ENCODE measurements at regions not wholly inside any gene's neighbourhood (a gene's known extent, or its start where the extent isn't known, plus 50 kb on each side); places are given as distances from the start of the nearest gene placed in this dataset.
"Not testable (repeated sequence)": the region's sequence is repeated elsewhere in the genome, so short reads cannot be mapped to it uniquely, and the experiment has no call there.

DNA sequence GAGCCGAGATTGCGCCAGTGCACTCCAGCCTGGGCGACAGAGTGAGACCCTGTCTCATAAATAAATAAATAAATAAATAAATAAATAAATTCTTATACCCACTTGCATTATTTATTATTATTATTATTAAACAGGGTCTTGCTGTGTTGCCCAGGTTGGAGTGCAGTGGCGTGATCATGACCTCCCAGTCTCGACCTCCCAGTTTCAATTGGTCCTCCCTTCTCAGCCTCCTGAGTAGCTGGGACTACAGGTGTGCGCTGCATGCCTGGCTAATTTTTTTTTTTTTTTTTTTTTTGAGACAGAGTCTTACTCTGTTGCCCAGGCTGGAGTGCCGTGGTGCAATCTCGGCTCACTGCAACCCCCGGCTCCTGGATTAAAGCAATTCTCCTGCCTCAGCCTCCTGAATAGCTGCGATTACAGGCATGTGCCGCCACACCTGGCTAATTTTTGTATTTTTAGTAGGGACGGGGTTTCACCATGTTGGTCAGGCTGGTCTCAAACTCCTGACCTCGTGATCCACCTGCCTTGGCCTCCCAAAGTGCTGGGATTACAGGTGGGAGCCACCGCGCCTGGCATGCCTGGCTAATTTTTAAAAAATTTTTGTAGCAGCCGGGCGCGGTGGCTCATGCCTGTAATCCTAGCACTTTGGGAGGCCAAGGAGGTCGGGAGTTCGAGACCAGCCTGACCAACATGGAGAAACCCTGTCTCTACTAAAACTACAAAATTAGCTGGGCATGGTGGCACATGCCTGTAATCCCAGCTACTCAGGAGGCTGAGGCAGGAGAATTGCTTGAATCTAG lies 150.2 kb downstream of the SEC14L1 start:
- DNase-seq: not testable (repeated sequence)

DNA sequence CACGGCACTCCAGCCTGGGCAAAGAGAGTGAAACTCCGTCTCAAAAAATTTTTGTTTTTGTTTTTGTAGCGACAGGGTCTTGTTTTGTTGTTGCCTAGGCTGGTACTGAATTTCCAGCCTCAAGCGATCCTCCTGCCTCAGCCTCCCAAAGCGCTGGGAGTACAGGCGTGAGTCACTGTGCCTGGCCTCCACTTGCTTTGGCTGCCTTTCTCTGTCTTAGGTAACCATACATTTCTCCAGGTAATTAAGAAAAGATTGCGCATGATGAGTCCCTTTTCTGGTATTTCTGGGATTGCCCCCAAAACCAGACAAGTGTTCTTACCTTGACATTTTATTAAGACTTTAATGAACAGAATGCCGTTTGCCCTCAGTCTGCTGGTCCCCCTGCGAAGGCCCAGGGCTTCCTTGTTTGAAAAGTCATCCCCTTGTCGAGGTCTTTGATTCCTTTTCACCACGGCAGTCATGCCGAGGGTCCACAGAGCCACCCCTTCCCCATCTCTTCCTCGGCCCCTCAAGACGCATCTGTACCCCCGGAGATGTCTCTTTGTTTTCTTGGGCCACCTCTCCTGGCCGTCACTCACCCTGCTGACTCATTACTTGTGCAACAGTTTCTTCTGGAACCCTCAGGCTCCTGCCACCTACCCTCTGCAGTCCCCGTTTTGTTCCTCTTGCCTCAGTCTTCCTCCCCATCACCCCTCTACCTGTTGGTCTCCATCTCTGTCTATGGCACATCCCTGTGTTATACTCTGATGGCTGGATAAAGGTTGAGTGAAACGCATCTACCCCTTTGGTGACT lies 151.0 kb downstream of the SEC14L1 start:
- no peak for DNase-seq

DNA sequence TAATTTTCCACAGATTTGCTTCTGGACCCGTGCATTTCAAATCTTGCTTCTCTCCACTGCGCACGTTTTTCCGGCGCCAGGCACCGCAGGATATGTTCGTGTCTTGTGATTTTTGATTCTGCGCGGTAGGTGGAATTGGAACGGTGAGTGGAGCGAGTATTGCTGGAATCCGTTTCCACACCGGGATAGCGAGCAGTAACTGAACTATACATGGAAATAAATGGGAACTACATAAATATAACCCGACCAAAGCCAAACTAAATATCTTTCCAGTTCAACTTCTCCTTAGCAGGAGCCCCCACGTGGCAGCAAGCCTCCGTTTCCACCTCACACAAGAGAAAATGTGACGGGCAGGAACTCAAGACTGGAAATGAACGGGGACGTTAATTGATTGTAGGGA lies 154.0 kb downstream of the SEC14L1 start:
- DNase-seq: no peak

GRCh38 chr17:77295241-77295853 lies 154.6 kb downstream of the SEC14L1 start:
- no peak for DNase-seq

DNA sequence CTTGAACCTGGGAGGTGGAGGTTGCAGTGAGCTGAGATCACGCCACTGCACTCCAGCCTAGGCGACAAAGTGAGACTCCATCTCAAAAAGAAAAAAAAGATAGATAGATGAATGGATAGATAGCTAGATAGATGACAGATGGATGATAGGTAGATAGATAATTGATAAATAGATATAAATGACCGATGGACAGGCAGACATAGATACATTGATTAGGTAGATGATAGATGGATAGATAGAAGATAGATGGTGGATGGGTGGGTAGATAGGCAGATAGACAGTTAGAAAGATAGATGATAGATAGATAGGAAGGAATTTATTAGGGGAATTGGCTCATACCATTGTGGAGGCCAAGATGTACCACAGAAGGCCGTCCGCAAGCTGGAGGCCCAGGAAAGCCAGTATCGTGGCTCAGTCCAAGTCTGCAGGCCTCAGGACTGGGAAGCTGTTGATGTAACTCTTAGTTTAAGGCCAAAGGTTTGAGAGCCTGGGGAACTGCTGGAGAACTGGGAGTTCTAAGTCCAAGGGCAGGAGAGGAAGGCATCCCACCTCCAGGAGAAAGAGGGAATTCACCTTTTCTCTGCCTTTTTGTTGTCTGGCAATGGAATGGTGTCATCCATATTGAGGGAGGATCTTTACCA lies 156.1 kb downstream of the SEC14L1 start:
- no peak for DNase-seq

DNA sequence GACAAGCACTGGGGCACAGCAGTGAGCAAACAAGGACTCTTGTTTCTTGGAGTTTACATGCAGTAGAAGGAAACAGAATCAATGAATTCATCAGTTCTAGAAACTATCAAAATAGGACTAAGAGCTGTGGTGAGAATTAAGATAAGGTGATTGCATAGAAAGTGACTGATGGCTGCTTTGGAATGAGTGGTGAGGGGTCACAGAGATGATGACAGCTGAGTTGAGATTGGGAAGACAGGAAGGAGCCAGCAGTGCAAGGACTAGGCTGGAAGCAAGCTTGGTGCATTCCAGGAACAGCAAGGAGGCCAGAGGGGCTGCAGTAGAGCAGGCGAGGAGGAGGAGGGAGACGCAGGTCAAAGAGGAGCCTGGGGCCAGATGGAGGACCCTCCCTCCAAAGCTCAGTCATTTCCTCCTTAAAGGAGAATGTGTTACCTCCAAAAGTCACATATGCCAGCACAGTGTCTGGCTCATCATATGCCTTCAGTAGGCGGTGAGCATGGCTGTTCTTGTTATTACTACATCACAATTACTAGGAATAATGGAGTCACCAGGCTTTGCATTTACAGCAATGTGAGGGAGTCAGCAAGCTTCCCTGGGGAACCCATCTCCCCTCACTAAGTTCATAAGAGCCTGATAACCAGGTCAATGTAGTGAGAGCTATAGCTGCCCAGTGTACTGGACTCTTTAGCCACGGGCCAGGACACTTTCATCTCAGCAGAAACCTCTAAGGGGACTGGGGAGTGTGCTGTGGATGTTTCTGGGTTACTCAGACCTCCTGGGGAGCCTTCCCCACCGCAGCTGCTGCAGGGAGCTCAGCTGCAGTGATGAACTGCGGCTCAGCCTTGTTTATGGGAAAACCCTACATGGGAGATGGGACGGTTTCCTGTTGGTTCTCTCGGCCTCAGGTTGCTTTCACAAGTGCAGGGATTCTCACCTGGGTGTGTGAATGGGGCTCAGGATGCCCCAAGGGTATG lies 157.2 kb downstream of the SEC14L1 start:
- no peak for DNase-seq

GRCh38 chr17:77298811-77299210 lies 158.0 kb downstream of the SEC14L1 start:
- DNase-seq: no peak

GRCh38 chr17:77299256-77300015 lies 158.7 kb downstream of the SEC14L1 start:
- DNase-seq: no peak

GRCh38 chr17:77300016-77300686 lies 159.4 kb downstream of the SEC14L1 start:
- no peak for DNase-seq

DNA sequence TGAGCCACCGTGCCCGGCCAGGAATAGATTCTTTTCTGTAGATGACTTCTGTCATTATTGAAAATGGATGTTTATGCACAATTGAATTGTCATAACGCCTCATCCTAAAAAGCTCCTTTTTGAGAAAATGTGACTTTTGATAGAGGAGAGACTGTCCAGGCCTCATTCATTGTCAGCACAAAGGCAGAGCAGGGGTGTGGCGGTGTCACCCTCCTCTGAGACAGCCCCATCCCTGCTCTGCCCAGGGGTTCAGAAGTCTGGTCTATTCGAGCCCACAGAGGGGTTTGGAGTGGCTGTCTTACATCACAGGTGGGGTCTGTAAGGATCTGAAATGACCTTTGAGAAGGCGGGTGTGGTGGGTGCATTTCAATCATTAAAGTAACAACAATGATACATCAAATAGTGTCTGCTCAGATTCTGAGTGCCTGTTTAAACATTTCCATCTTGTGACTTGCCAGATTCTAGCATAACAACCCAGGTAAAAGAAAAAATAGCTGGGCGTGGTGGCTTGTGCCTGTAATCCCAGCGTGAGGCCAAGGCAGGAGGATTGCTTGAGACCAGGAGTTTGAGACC lies 161.0 kb downstream of the SEC14L1 start:
- no peak for DNase-seq

- no peak for DNase-seq
Measured at GRCh38 chr17:77302682-77303081, 161.9 kb downstream of the SEC14L1 start.

- DNase-seq: no peak
Measured at GRCh38 chr17:77303620-77304019, 162.9 kb downstream of the SEC14L1 start.

DNA sequence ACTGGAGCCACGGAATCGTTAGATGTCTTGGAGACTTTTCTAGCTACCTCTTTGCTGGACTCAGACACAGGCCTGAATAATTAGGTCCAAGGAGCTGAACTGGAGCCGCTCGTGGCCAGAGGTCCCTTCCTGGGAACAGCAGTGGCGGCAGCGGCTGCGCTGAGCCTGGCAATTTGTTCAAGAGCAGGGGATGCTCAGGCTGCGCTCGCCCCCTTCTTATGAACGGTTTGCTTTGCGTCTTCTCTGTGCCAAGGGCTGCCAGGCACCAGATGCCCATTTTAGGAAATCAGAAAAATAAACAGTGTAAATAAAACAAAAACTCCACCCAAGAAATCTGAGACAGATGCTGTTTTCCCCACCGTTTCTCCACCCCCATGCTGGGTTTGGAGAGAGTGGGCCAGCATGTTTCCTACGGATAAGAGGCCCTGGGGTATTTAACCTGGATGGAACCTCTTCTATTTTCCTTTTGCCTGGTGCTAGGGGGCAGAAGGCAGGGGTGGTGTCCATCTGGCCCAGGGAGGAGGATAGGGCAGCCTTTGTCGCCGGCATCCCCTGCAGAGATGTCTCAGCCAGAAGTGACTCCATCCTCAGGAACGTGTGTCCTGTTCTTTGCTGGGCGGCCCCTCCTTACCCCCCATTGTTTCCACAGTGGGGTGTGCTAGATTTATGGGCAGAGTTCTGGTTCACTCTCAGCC lies 163.4 kb downstream of the SEC14L1 start:
- DNase-seq: no peak

DNA sequence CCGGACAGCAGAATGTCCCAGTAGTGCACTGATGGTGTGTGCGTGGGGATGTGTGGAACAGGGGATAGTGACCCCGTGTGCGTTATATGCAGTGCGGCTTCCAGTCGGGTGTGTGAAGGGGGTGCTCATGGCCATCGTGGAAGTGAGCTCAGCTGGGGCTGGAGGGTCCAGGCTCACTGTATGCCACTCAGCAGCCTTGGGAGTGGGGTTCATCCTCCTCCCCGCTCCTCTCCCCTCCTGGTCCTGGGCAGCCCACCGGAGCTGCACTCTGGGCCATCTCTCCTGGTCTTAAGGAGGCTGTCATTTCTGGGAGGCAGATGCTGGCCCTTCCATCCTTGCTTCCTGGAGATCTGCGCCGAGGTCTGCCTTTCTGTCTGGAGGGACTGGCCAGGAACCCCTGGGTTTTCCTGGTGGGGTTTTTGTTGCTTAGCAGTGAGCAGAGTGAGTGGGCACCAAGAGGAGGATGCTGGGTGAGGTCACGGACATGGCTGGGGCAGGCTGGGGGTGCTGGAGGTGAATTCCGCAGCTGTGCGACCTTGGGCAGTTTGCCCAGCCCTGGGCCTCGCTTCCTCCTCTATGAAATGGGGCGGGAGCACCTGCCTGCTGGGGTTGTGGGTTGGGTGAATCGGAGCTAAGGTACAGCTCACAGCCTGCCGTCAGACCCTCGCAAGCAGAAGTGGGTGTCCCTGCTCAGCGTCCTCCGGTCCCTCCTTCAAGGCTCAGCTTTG lies 164.1 kb downstream of the SEC14L1 start:
- DNase-seq: no peak

GRCh38 chr17:77306048-77306789 lies 165.4 kb downstream of the SEC14L1 start:
- DNase-seq: no peak

DNA sequence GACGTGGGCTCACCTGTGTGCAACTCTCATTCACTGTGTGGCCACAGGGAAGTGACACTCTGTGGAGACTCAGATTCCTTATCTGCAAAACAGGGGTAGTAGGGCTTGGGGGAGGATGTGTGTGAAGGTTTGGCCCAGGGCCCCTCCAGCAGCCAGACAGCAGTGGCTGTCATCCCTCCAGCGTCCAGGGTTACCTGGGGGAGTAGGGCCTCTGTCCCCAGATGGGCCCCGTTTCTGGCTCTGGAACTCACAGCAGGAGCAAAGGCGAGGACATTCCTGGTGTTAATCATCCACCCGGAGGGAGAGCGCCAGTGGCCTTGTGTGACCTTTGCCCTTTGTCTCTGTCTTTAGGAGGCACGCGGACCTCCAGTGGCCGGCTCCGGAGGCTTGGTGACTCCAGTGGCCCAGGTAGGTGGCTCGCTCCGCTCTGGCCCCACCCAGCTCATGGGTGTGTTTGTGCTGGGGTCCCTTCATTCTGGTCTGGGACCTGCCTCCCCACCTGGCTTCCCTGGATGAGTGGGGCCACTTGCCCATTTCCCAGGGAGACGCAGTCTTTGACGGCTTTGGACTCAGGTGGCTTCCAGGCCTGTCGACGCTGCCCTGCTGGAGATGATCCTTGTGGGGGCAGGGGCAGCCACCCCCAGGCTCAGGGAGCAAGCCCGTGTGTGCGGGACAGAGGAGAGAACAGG lies 166.2 kb downstream of the SEC14L1 start:
- DNase-seq: no peak

GRCh38 chr17:77307479-77308198 lies 166.9 kb downstream of the SEC14L1 start:
- no peak for DNase-seq

All from stimulated activated CD4-positive, alpha-beta T cell treated with anti-CD3 and anti-CD28 coated beads, Interleukin-4, amount 100 ng/mL, for 24 hours (primary cell).